Neural cell (in vitro differentiated cells): ENCODE measurements at regions not wholly inside any gene's neighbourhood (a gene's known extent, or its start where the extent isn't known, plus 50 kb on each side); places are given as distances from the start of the nearest gene placed in this dataset.

Experiments used
- H2AFZ ChIP-seq: fragments of 200-600, 300-800 bp; sonication (generic), shearing (Covaris generic); 2 replicates; pipeline ENCODE4 v1.6.0; 2014; ENCODE audit warnings: low read depth, mild to moderate bottlenecking, antibody characterized with exemption, low read length, moderate library complexity
- H3F3A ChIP-seq: fragments of 200-600 bp; shearing (Covaris generic); 2 replicates; pipeline ENCODE4 v1.6.1; 2016; ENCODE audit warnings: mild to moderate bottlenecking, moderate library complexity, mixed read lengths, antibody characterized with exemption, low read length; ENCODE audit not compliant: insufficient read depth, poor library complexity, severe bottlenecking
- H3K27ac ChIP-seq: fragments of 200-600, 300-800 bp; sonication (generic), shearing (Covaris generic); 2 replicates; pipeline ENCODE4 v1.5.1; 2014; ENCODE audit warnings: mild to moderate bottlenecking, low read length, moderate library complexity
- H3K27me3 ChIP-seq: fragments of 300-800, 200-600 bp; sonication (generic), shearing (Covaris generic); 2 replicates; pipeline ENCODE4 v1.6.0; 2014; ENCODE audit warnings: mild to moderate bottlenecking, low read depth, low read length, moderate library complexity; ENCODE audit not compliant: insufficient read depth
- H3K36me3 ChIP-seq: fragments of 300-800, 200-600 bp; sonication (generic), shearing (Covaris generic); 2 replicates; pipeline ENCODE4 v1.5.1; 2014; ENCODE audit warnings: mild to moderate bottlenecking, antibody characterized with exemption, low read length, moderate library complexity; ENCODE audit not compliant: insufficient read depth
- H3K4me2 ChIP-seq: fragments of 300-800, 200-600 bp; sonication (generic), shearing (Covaris generic); 2 replicates; pipeline ENCODE4 v1.6.0; 2014; ENCODE audit warnings: mild to moderate bottlenecking, low read length
- H3K4me3 ChIP-seq: fragments of 300-800, 200-600 bp; sonication (generic), shearing (Covaris generic); 2 replicates; pipeline ENCODE4 v1.5.1; 2014; ENCODE audit warnings: mild to moderate bottlenecking, low read length, moderate library complexity
- H3K79me2 ChIP-seq: fragments of 200-600 bp; shearing (Covaris generic); replicated peaks from 2 replicates; pipeline ENCODE4 v1.6.0; 2014; ENCODE audit warnings: mild to moderate bottlenecking, low read length, moderate library complexity; ENCODE audit not compliant: insufficient read depth
- H3K9ac ChIP-seq: fragments of 300-800, 200-600 bp; sonication (generic), shearing (Covaris generic); 2 replicates; pipeline ENCODE4 v1.6.1; 2016; ENCODE audit warnings: mild to moderate bottlenecking, low read length, mixed read lengths
- H3K9me2 ChIP-seq: fragments of 200-600 bp; shearing (Covaris generic); 2 replicates; pipeline ENCODE4 v1.6.1; 2016; ENCODE audit warnings: mild to moderate bottlenecking, low read length, mixed read lengths; ENCODE audit not compliant: insufficient read depth
- H3K9me3 ChIP-seq: fragments of 200-600, 300-800 bp; sonication (generic), shearing (Covaris generic); 2 replicates; pipeline ENCODE4 v1.6.1; 2016; ENCODE audit warnings: mild to moderate bottlenecking, mixed run types, low read length, moderate library complexity, mixed read lengths
- H4K20me1 ChIP-seq: fragments of 200-600 bp; shearing (Covaris generic); 2 replicates; pipeline ENCODE4 v1.6.1; 2016; ENCODE audit warnings: mild to moderate bottlenecking, mixed run types; ENCODE audit not compliant: insufficient read depth
- CTCF ChIP-seq: fragments of 450-650 bp; IDR thresholded peaks from 2 replicates; pipeline ENCODE4 v1.5.1; 2014; ENCODE audit warnings: antibody characterized with exemption, mild to moderate bottlenecking, moderate library complexity; ENCODE audit not compliant: poor library complexity, severe bottlenecking
- EP300 ChIP-seq: fragments of 450-650 bp; conservative IDR thresholded peaks from 2 replicates; pipeline ENCODE4 v1.6.1; 2014; ENCODE audit warnings: antibody characterized with exemption, mild to moderate bottlenecking, moderate library complexity; ENCODE audit not compliant: poor library complexity, severe bottlenecking
- EZH2 ChIP-seq: fragments of 200-600, 300-800 bp; shearing (Covaris generic), sonication (generic); IDR thresholded peaks from 2 replicates; pipeline ENCODE4 v1.6.1; 2014; ENCODE audit warnings: antibody characterized with exemption, low read length, borderline replicate concordance, mild to moderate bottlenecking; ENCODE audit not compliant: insufficient read depth, poor library complexity, severe bottlenecking
- MXI1 ChIP-seq: fragments of 450-650 bp; conservative IDR thresholded peaks from 2 replicates; pipeline ENCODE4 v1.6.1; 2014; ENCODE audit warnings: antibody characterized with exemption, mild to moderate bottlenecking; ENCODE audit not compliant: poor library complexity, severe bottlenecking
- POLR2AphosphoS5 ChIP-seq: IDR thresholded peaks from 2 replicates; pipeline ENCODE4 v1.6.1; 2012
- RAD21 ChIP-seq: fragments of 450-650 bp; conservative IDR thresholded peaks from 2 replicates; pipeline ENCODE4 v1.6.1; 2014; ENCODE audit warnings: antibody characterized with exemption, mild to moderate bottlenecking, moderate library complexity
- SMC3 ChIP-seq: fragments of 450-650 bp; conservative IDR thresholded peaks from 2 replicates; pipeline ENCODE4 v1.6.1; 2014; ENCODE audit warnings: antibody characterized with exemption, mild to moderate bottlenecking, moderate library complexity; ENCODE audit not compliant: poor library complexity
- TAF1 ChIP-seq: IDR thresholded peaks from 2 replicates; pipeline ENCODE4 v1.6.1; 2012; ENCODE audit warnings: low read depth
- TF ChIP-seq, protein P1 (sequence below): IDR thresholded peaks from 2 replicates; pipeline ENCODE4 v1.6.1; 2012; ENCODE audit warnings: borderline replicate concordance

DNA sequence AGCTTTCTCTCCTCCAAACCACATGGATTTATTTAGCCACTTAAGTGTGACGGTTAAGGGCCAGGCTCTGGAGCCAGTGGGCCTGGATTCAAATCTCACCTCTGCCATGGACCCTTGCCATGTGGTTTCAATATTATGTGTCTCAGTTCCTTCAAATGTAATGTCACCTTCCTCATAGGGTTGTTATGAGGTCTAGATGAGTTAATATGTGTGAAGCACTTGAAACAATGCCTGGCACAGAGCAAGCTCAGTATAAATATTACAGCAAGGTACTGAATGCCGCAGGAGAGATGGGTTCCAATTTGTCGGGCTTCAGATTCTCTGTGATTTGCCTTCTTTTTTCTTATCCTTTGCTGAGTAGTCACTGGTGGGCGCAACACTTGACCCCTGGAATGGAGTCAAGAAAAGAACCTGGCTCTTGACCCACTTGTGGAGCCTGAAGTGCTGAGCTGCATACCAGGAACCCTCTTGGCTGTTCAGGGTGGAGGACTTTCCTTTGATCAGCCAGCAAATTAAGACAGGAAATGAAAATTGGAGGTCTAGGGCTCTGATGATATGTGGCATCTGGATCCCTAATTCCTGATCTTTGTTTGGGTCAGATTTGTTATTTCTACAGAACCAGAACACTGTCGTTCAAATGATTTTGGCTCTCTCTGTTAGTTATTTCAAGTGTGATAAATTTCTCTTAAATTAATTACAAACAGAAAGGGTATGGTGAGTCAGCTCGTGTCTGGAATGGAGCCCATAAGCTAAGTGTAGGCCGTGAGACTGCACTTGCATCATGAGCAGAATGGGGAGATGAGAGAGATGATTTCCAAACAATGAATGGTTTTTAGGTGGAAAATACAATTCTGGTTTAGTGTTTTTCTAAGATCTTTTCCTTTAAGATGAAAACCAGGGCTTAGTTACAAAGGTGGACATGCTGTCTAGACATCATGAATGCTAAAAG lies 293.0 kb downstream of the KCNS3 start:
- Histone ChIP-seq H4K20me1 (no peaks in the 10 kb centered on the region), H3K4me2 (no peak overlapping the region), H3K4me3 (no peak overlapping the region)

DNA sequence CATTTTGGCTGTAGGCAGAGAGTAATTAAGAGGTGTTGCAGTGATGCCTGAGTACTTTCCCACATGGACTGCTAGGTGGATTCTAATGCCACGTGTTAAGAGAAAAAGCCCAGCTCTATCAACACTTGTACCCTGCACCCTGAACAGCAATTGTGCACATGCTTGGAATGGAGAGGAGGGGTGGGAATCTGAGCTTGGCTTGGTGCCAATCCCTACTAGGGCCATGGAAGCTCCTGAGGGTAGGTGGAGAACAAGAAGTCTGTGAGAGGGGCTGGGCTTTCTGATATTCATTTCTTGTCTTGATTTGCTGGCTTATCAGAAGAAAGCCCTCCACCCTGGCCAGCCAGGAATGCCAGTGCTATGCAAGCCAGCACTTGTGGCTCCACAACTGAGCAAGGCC lies 292.2 kb downstream of the KCNS3 start:
- Histone ChIP-seq H3K36me3 (no peaks in the 10 kb centered on the region), H3K79me2 (no peaks in the 10 kb centered on the region), H3K9me3 (no peaks in the 10 kb centered on the region), H3K4me3 (no peak overlapping the region), H3K4me2 (no peak overlapping the region), H3K27me3 (no peaks in the 10 kb centered on the region), H3K9ac (no peak overlapping the region), H2AFZ (no peak overlapping the region), H4K20me1 (no peaks in the 10 kb centered on the region), H3K27ac (no peak overlapping the region), H3F3A (no peaks in the 10 kb centered on the region), H3K9me2 (no peaks in the 10 kb centered on the region)
- TF ChIP-seq CTCF (no peak), TAF1 (no peak), EP300 (no peak), POLR2AphosphoS5 (no peak), RAD21 (no peak), SMC3 (no peak)
- TF ChIP-seq, protein P1, sequence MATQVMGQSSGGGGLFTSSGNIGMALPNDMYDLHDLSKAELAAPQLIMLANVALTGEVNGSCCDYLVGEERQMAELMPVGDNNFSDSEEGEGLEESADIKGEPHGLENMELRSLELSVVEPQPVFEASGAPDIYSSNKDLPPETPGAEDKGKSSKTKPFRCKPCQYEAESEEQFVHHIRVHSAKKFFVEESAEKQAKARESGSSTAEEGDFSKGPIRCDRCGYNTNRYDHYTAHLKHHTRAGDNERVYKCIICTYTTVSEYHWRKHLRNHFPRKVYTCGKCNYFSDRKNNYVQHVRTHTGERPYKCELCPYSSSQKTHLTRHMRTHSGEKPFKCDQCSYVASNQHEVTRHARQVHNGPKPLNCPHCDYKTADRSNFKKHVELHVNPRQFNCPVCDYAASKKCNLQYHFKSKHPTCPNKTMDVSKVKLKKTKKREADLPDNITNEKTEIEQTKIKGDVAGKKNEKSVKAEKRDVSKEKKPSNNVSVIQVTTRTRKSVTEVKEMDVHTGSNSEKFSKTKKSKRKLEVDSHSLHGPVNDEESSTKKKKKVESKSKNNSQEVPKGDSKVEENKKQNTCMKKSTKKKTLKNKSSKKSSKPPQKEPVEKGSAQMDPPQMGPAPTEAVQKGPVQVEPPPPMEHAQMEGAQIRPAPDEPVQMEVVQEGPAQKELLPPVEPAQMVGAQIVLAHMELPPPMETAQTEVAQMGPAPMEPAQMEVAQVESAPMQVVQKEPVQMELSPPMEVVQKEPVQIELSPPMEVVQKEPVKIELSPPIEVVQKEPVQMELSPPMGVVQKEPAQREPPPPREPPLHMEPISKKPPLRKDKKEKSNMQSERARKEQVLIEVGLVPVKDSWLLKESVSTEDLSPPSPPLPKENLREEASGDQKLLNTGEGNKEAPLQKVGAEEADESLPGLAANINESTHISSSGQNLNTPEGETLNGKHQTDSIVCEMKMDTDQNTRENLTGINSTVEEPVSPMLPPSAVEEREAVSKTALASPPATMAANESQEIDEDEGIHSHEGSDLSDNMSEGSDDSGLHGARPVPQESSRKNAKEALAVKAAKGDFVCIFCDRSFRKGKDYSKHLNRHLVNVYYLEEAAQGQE, result no peak

More for the DNA sequence above, 293.0 kb downstream of the KCNS3 start:
- no peaks in the 10 kb centered on the region for H3K9me2 ChIP-seq
- no peaks in the 10 kb centered on the region for H3F3A ChIP-seq
- no peaks in the 10 kb centered on the region for H3K9me3 ChIP-seq
- H3K9ac ChIP-seq, result no peak overlapping the region
- no peaks in the 10 kb centered on the region for H3K27me3 ChIP-seq
- H3K79me2 ChIP-seq, result no peaks in the 10 kb centered on the region
- H3K36me3 ChIP-seq, result no peaks in the 10 kb centered on the region
- H3K27ac ChIP-seq, result no peak overlapping the region
- TF ChIP-seq MXI1 (no peak), POLR2AphosphoS5 (no peak), EP300 (no peak), EZH2 (no peak), RAD21 (no peak), TAF1 (no peak), CTCF (no peak), SMC3 (no peak)
- TF ChIP-seq, protein P1, result no peak
- no peak overlapping the region for H2AFZ ChIP-seq
